Activated effector memory CD4-positive, alpha-beta T cell treated with anti-CD3 and anti-CD28 coated beads, Interleukin-2, amount 50 U/mL, for 16 hours (primary cell): ENCODE measurements at regions not wholly inside any gene's neighbourhood (a gene's known extent, or its start where the extent isn't known, plus 50 kb on each side); places are given as distances from the start of the nearest gene placed in this dataset.
"Not testable (repeated sequence)": the region's sequence is repeated elsewhere in the genome, so short reads cannot be mapped to it uniquely, and the experiment has no call there.

Experiments
- DNase-seq: peaks from one replicate; pipeline ENCODE4 v3.0.0-alpha.2; 2020

DNA sequence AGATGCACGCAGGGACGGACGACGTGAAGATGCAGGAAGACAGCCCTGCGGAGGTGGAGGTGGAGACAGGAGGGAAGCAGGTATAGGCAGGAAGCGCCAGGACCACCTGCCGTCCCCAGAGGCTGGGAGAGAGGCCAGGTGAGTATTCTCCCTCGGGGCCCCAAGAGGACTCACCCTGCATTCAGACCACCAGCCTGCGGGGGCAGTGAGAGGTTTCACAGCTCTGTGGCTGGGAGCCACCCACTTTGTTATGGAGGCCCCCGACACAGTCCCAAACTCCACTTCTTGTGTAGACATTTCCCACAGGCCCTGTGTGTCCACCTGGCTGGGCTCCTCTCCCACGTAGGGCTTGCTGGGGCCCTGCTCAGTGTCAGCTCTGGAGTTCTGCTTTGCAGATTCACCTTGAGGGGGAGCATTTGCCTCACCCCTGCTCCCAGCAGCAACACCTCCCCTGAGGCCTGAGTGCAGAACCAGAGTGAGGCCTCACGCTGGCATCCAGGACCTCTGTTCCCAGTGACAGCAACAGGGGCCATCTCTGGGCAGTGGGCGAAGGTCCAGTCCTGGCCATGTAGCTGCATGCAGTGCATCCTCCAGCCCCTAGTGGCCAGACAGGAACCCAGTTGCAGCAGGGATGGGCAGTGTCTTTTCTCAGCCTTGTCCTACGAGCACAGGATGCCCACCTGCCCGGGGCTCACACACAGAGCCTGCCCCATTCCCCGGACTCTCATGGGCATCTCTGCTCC, 119.4 kb upstream of the IQSEC1 start:
- no peak for DNase-seq

DNA sequence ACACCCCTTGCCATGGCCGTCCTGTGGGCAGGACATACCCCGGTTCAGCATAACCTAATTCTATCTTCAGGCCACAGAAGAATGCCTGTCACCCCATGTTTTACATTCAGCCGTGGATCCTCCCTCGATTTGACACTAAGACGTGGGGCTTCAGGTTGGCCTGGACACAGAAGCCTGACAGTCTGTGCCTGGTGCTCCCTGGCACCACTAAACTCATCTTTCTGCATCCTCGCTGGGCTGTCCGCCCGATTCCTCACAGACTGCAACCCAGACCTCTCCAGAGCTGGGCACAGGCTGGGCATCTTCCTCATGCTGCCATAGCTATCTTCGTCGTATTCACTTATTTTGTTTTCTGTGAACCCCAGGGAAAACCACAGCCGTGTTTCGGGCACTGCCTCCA, 117.8 kb upstream of the IQSEC1 start:
- DNase-seq: no peak

DNA sequence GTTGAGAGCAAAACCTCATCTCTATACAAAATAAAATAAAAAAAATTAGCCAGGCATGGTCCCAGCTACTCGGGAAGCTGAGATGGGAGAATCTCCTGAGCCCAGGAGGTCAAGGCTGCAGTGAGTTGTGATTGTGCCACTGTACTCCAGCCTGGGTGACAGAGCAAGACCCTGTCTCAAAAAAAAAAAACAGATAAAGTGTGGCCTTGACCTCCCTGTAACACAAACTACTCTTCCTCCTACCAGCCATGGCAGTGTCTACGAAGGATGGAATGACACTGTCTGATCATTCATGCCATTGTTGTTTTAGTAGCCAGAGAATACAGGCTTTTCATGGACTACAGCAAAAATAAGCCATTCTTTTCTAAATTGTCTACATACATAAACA, 117.1 kb upstream of the IQSEC1 start:
- no peak for DNase-seq

DNA sequence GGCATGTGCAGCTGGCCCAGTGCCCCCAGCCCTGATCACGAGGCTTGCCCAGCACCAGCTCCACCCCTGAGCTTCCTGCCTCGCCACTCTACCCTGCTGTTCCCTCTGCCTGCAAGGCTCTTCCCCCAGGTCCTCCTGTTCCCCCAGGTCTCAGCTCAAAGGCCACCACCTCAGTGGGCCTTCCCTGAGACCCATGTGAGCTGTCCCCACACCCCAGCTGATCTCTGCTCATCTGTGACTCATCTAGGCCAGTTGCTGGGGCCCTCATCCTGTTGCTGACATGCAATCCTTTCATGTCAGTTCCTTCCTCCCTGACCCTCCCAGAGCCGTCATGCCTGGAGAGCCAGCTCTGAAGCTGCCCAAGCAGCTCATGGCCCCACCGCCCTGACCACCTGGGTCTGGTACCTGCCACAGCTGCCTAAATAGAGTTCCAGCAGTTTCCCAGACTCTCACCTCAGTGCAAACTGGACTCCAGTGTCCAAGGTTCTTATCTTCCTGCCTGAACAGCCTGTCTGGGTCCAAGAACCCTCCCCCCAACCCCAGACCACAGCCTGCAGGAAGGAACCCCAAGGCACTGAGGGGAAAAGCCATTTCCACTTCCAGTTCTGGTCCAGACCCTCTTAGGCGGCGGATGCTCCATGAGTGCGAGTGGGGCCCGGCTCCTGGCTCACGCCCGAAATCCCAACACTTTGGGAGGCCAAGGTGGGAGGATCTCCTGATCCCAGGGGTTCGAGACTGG, 116.6 kb upstream of the IQSEC1 start:
- no peak for DNase-seq

DNA sequence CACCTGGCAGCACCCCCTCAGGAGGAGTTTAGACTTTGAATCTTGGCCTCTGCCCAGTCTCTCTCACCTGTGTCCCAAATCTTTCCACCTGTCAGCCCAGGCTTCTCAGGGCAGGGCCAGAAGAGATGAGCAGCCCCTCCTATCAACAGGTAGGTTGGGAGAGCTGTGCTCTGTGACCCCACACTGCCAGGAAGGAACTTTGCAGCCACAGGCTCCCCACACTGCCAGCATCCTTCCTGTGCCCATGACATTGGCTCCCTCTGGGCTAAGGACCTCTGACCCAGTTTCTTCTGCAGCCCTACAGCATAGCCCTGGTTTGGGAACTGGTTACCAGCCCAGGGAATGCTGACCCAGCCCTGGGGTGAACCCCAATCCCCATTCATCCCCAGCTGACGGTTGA, 115.7 kb upstream of the IQSEC1 start:
- DNase-seq: no peak

DNA sequence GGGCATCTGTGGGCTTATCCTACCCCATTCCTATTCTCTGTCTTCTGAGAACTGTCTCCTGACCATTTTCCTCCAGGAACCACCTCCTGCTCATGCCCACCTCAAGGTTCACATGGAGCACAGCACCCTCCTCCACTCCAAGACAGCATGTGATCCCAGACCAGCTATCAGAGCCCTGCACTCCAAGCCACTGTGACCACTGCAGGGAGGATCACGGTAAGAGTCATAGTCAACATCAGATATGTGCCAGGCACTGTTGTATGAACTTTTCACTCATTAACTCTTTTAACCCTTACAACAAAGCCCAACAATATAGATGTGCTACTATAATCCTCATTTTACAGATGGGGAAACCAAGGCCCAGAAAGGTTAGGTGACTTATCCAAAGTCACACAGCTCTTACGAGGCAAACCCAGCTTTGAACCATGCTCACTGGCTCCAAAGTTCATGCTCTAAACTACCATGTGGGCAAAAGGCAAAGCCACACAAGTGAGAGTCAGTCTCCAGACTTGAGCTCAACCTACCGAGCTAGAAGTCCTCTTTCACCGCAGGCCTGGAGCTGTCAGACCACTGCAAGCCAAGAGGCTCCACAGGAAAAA, 115.1 kb upstream of the IQSEC1 start:
- no peak for DNase-seq

DNA sequence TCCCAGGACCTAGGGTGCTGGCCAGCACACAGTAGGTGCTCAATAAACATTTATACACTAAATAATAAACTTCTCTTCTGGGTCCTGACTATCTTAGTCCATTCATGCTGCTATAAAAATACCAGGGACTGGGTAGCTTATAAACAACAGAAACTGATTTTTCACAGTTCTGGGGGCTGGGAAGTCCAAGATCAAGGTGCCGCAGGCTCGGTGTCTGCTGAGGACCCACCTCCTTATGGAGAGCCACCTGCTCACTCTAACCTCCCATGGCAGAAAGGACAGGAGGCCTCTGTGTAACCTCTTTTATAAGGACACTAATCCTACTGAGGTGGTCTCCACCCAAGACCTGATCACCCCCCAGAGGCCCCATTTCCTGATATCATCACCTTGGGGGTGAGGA, 114.4 kb upstream of the IQSEC1 start:
- DNase-seq: no peak

DNA sequence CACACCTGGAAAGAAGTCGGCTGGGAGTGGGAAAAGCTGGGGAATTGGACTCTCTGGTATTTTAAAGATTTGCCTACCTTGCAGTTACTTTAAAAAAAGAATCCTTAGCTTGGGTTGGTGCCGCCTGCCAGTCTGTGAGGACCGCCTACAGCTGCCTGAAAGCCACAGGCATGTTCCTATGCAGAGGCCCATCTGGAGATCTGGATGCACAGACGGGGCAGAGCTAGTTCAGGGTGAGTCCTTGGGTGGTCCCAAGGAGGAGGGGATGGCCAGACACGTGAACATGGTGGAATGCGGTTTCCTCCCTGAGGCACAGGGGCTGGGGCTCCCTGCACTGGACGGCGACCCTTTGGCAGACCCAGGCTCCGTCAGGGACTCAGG, 113.2 kb upstream of the IQSEC1 start:
- no peak for DNase-seq

DNA sequence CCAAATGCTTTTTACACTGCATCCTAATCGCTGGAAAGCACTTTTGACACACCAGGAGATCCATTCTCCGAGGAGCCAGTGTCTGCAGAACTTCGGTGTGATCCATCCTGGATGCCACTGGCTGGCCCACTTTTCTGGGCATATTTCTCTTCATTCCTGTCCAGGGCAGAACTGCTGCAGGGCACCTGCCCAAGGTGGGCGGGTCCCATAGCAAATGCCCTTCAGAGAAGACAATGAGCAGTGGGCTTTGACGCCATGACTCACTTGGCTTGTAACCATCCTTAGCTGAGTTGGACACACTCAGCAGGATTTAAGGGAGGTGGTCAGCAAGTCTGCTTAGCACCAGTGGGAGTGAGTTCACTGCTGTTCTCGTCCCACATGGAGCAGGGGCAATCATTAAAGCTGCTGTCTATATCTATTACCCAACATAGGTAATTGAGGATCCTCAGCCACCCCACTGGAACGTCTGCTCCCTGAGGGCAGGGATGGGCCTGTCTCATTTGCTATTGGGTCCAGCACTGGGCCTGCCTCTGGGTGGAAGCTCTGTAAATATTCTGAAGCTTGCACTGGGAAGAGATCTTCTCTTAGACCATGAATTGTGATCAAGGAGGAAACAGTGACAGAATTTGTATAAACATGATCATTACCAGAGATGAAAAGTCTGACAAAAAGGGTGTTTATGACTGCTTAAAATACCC, 112.7 kb upstream of the IQSEC1 start:
- no peak for DNase-seq

DNA sequence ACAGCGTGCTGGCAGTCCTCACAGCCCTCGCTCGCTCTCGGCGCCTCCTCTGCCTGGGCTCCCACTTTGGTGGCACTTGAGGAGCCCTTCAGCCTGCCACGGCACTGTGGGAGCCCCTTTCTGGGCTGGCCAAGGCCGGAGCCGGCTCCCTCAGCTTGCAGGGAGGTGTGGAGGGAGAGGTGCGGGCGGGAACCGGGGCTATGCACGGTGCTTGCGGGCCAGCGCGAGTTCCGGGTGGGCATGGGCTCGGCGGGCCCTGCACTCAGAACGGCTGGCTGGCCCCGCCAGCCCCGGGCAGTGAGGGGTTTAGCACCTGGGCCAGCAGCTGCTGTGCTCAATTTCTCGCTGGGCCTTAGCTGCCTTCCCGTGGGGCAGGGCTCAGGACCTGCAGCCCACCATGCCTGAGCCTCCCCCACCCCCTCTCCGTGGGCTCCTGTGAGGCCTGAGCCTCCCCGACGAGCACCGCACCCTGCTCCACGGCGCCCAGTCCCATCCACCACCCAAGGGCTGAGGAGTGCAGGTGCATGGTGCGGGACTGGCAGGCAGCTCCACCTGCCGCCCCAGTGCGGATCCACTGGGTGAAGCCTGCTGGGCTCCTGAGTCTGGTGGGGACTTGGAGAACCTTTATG, 106.5 kb upstream of the IQSEC1 start:
- not testable (repeated sequence) for DNase-seq

DNA sequence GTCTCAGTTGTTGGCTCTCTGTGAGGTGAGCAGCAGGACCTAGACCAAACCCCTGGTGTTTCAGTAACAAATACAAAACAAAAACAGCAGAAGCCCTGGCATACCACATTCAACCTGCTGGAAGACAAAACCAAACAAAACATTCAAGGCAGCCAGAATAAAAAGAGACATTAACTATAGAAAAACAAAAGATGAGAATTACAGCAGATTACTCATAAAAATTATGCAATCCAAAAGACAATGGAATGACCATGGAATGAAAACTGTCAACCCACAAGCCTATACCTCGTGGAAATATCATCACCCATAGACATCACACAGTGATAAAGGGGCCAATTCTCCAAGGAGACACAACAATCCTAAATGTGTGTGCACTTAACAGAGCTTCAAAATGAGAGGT, 106.0 kb upstream of the IQSEC1 start:
- DNase-seq: no peak

DNA sequence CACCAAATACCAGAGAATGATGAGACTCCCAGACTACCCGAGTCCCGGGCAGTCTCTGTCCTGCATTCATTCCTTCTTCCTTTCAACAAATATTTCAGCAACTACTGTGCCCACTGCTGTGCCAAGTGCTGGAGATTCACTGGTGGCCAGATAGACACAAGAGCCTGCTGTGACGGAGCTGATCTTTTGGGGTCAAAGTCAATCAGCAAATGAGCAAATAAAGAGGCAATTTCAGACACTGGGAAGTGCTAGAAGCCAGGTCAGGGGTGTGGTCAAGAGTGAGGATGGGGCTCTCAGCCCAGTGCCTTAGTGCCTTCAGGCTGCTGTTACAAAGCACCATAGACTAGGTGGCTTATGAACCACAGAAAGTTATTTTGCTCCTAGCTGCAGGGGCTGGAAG, 104.9 kb upstream of the IQSEC1 start:
- DNase-seq: no peak

DNA sequence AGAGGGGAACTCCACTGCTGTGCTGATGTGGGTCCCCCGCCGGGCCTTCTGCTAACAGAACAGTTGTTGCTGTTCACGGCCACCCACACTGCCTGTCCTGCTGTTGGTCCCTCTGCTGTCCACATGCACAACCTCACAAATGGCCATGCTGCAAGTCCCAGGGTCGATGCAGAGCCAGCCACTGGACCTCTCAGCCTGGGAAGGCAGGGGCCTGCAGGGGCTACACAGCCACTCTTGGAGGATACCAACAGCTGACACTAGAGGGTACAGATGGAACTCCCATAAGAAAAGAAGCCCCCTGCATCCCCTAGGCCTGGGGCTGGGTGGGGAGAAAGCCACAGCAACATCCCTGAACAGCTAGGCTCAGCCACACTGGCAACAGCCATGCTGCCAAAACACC, 104.4 kb upstream of the IQSEC1 start:
- no peak for DNase-seq

DNA sequence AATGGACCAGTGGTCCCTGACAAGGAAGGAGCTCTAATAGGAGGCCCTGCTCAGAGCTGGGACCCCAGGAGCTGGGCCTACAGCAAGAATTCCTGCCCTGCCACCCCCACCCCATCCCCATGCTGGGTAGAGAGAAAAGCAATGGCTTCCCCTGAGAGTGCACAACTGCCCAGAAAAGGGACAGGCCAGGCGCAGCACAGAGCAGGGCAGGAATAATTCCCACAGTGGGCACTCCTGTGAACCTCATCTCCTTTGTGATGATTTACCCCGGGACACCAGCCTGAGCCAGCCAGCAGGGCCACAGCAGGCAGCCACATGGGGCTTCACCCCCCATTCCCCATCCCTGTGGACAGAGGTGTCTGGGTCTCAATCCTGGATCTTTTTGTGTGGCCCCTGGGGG, 104.0 kb upstream of the IQSEC1 start:
- DNase-seq: no peak

DNA sequence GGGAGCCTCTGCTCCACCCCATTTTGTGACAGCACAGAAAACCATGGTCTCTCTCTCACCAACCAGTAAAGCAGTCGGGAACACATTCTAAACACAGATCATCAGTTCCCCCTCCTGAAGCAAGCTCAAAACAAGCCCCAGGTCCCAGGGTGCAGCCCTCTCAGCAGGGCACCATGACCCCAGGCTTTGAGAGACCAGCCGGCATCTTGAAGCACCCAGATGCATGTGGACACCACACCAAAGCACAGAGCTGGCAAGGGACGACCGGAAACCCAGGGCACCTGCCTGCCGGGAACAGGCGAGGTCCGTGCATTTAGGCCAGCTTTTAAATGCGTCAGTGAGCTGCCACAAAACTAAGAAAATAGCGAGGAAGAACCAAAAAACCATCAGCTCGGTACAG, 103.2 kb upstream of the IQSEC1 start:
- no peak for DNase-seq

DNA sequence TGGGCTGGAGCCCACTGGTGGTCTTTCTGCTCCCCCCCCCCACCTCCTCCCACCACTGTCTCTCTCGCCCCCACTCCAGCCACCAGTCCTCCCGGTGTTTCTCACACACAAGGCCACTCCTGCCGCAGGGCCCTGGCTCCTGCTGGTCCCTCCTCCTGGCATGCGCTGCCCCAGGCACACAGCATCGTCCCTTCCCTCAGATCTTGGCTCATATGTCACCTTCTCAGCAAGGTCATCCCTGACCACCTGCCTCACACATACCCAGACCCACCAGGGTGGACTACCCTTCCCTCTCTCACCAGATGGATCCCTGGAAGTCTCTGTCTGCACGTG, 101.5 kb upstream of the IQSEC1 start:
- DNase-seq: no peak

DNA sequence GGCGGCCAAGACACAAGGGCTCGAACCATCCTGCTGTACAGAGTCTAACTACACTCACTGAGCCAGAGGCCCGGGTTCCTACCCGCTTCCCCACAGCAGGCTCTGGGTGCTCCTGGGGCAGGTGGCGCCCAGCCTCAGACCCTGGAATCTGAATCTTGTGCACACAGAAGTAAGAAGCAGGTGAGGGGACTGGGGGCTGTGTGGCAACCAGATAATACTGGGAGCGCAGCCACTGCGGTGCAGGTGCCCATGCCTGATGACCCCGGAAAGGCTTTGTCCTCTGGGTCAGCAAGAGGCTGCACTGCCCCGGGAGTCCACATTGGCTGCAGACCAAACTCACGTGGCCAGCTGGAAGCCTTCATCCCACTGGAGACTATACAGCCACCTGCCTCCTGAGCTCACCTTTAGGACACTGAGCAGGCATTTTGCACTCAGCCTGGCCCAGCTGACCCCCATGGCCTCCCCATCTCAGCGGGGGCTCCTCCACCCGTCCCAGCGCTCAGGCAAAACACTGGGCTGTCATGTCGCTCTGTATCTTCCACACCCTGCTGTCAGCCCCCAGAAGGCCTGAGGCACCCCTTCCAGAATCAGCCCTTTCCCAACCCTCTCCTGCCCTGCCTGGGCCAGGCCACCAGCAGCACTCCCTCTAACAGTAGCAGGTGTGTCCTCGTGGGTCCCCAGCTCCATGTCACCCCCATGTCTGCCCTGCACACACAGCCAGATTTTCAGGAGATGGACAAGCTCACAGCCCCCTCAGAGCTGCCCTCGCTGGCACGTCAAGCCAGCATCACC, 101.0 kb upstream of the IQSEC1 start:
- no peak for DNase-seq

DNA sequence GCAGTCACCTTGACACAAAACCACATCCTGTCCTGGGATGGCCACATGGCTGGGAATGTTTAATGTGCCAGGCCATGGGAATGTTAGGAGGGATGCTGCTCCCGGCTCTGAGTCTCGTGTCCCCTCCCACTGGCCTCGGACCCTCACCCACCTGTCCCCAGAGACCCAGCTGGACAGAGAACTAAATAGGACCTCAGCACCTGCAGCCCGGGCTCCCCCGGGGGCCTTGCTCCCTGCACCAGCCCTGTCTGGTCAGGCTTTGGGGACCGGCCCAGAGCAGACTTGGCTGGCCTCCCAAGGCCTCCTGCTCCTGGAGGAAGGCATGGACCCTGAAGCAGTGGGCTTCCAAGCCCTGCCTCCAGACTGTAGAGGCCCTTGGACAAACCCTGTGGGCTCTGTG, 100.0 kb upstream of the IQSEC1 start:
- DNase-seq: no peak

DNA sequence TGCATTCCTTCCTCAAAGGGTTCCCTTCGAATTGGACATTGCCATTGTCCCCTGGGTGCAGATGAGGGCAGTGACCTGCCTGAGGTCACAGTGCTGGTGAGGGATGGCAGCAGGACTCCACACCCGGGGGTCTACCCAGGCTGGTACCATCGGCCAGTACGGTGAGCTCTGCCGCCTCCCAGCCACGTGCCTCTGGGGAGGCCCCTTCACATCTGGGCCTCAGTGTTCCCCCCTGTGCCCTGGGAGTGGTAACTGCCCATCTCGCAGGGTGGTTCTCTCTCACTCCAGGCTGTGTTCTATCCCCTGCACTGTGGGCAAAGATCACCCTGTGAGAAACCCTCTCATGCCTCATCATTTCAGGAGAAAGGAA, 99.4 kb upstream of the IQSEC1 start:
- DNase-seq: no peak

DNA sequence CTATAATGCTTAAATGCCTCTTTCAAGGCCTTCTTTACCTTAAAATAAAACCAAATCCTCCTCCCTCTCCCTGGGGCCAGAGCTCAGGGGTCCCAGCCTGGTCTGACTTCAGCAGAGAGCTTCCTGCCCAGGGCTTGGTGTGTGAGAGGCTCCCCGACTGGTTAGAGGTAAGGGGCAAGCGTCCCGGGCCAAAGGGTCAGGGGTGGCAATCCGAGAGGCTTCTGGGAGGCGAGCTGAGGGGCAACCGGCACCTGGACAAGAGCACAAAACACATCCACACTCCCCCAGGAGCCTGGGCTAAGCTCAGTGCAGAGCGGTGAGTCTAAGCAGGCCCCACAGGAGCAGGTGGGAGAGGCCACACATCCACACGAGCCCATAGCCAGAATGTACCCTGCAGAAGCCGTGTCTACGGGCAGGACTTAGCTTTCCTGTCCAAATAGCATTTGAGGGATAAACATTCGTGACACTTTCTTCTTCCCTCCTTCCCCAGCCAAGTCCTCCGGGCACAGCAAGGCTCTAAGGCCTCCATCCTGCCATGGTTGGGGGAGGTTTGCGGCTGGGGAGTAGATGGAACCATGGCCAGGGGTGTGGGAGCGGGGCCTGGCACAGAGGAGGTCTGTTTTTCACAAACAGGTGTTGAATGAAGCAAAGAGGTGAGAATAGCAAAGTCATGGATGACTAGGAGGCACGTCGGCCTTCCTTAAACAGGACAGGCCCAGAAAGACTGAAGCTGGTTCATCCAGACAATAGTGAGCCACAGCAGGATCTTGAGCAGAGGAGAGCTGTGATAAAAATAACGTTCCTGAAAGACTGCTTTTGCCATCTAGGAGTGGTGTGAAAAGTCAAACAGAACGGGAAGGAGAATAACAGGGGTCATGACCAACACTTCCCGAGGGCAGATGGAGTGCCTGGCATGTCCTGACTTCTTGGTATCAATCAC, 98.7 kb upstream of the IQSEC1 start:
- DNase-seq: no peak

DNA sequence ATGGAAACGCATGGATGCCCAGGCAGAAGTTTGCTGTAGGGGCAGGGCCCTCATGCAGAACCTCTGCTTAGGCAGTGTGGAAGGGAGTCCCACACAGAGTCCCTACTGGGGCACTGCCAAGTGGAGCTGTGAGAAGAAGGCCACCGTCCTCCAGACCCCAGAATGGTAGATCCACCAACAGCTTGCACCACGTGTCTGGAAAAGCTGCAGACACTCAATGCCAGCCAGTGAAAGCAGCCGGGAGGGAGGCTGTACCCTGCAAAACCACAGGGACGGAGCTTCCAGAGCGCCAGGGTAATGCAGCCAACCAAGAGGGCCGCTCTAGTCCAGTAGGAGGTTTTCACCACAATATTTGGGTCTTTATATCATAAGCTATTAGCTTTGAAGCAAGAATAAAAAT, 97.1 kb upstream of the IQSEC1 start:
- DNase-seq: no peak

DNA sequence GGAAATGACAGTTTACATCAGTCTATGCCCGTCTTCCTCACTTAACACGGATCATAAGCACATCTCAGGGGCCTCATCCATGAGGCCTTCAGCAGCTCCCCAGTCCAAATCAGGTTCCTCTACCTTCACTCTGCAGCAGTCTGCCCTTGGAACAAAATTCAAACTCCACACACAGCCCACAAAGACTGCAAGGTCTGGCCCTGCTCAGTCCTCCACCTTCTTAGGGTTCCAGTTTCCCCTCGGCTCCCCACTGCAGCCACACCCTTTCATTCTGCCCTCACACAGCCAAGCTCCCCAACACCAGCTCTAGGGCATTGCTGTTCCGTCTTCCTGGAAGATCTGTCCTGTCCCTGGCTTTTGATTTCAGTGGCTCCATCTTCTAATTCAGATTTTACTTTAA, 95.2 kb upstream of the IQSEC1 start:
- DNase-seq: no peak
